ENCODE measurements at regions not wholly inside any gene's neighbourhood (a gene's known extent, or its start where the extent isn't known, plus 50 kb on each side); places are given as distances from the start of the nearest gene placed in this dataset.

DNA sequence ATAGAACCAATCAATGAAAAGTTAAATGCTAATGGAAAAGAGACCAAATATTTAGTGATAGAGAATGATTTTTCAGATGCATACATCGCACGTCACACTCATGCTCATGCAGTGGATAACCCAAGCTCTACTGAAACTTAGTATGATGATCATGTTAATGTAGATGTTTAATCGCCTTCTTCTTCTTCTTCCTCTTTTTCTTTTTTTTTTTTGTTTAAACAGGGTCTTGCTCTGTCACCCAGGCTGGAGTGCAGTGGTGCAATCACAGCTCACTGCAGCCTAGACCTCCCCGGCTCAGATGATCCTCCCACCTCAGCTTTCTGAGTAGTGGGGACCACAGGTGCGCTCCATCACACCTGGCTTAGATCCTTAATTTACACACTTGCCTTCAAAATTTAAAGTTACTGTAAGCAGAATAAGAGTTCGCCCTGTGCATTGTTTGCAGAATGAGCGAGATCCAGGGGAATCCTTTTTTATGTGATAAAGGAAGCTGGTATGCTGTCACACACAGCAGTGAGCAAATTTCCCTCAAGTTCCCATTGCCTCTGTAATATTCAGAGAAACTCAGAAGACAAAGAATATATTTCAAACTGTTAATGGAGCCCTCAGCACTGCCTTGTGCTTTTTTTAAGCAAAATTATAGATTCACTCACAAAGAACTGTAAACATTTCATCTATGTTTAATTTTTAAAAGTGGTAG, 194.2 kb upstream of the SGK1 start:
- in situ Hi-C loops (cut with MboI; ENCODE audit: low sequenced_read_pairs), result no loop called here

DNA sequence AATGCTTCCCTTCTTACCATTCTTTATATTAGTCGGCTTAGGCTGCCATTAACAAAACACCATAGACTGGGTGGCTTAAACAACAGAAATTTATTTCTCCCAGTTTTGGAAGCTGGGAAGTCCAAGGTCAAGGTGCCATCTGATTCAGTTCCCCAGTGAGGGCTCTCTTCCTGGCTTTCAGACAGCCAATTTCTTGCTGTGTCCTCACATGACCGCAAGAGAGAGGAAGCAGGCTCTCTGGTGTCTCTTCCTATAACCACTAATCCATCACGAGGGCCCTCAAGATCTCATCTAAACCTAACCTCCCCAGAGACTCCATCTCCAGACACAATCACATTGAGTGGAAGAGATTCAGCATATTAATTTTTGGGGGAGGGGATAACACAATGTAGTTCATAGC, 193.0 kb upstream of the SGK1 start:
- in situ Hi-C loops (cut with MboI; ENCODE audit: low sequenced_read_pairs), result no loop called here

DNA sequence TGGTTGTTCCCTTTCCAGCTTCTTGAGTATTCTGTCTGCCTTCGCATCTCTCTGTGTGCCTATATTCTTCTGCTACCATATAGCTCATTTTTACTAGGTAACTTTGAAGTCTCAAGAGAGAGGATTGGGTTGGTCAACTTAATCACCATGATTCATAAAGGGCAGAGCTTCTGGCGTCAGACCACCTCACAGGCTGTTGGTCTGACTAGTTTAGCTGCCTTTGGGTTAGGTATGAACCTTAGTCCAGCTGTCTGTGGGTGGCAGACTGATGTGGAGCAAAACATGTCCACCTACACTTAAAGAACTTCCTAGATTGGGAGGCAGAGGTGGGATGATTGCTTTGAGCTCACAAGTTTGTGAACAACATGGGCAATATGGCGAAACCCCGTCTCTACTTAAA, 192.2 kb upstream of the SGK1 start:
- in situ Hi-C loops (cut with MboI; ENCODE audit: low sequenced_read_pairs), result no loop called here

DNA sequence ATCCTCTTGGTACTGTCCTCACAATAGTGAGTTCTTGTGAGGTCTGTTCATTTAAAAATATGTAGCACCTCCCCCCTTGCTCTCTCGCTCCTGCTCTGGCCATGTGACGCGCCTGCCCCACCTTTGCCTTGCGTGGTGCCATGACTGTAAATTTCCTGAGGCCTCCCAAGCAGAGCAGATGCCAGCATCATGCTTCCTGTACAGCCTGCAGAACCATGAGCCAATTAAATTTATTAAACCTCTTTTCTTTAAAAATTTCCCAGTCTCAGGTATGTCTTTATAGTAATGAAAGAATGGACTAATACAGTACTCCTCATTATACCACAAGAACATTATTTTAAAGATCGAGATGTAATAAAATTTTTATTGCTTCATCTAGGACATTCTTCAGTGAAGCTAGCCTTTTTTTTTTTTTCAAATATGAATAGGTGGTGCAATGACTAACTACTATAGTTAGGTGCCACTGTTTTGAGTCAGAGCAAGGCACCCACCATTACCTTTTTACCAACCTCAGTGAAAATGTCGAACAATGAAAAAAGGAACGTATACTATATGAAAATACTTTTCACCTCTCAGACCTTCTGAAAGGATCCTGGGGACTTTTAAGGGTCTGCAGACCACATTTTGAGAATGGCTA, 191.1 kb upstream of the SGK1 start:
- in situ Hi-C loops (cut with MboI; ENCODE audit: low sequenced_read_pairs), result no loop called here

DNA sequence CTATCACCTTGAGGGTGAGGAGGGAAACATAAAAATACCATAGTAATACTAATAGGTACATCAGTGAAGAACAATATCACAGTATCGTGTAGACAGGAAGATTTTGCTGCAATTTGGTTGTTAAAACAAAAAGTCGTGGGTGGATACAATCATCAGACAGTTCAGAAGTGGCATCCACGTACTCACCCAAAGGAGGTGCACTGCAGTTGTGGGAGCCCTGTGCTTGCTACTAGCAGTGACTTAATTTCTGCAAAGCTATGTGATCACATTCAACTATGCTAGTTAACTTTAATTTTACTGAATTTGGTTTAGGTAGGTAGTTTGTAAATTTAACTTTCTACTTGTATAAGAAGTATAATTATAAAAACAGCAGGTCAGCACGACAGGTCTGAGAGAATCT, 188.2 kb upstream of the SGK1 start:
- in situ Hi-C loops (cut with MboI; ENCODE audit: low sequenced_read_pairs), result no loop called here

DNA sequence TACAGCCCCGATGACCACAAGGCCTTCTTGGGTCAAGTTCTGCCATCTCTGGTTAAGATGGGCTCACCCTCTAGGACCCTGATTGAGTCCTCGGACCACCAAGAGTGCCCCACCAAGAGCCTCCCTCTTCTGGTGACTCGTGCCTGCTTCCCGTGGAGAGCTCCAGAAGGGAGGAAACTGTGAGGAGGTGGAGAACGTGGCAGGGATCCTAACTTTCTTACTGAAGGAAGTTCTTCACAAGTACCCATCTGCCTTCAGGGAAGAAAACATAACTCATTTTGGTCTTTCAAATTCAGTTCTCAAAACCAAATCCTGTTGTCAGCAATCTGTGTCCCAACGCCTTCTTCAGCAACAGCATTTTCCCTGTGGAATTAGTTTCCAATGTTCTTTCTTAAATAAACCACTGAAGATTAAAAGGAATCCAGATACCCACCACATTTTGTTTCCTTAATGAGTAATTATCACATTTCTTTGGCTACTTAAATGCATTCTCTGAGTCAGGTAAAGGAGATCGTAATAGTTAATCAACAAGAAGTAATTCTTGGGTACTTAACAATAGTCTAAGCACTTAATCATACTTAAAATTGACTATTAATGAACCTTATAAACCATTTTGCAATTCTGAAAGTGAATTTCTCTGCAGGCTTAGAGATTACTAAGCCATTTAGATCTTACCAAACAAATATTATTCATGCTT, 185.8 kb upstream of the SGK1 start:
- in situ Hi-C loops (cut with MboI; ENCODE audit: low sequenced_read_pairs), result no loop called here

DNA sequence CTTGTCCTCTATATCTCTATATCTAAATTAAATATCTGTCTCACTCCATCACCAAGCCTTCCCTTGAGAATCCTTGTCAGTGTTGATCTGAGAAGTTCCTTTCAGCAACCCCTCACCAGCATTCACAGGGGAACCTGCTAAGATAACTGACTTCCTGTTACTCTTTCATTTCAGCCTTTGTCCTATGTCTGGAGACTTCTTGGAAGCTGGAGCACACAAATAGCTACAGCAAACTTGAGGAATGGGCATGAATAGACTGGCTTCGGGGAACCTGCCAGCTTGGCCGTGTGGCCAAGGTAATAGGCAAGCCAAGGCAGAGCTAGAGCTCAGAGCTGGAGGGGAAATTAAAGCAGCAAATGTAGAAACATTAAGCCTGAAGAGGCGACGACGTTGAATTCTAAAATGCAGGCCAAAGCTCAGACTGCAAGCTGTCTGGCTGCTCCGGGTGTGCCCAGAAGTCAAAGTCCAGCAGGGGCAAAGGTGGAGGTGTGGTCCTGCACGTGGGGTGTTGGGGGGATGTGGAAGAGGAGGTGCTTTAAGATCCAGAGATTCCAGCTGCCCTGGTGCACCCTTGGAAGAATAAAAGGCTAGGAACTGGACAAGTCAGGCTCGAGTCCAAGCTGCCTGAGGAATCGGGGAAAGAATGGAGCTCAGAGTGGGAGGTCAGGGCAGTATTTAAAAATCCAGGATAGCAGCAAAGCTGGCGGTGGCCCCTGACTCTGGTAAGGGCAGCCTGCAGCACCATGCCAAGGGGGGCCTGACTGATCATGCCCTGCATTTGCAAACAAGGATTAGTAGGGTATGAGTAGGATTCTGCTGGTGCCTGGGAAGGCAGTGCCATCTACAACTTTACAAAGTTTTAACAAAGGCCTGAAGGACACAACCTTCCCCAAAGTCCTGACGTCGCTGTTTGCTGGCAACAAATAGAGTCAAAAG, 185.0 kb upstream of the SGK1 start:
- in situ Hi-C loops (cut with MboI; ENCODE audit: low sequenced_read_pairs), result no loop called here

DNA sequence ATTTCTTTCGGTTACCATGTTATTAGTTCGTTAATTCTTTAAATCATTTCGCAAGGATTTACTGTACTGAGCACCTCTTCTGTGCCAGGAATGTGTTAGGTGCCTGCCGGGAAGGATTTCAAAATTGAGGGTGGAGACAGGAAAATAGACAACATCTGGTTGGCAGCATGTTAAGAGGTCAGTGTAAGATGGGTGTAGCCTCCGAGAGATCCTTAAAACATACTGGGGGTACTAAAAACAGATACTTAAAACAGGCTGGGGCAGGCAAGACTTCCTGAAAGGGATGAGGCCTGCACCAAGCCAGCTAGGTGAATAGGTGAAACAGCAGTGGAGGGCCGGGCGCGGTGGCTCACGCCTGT, 178.0 kb upstream of the SGK1 start:
- in situ Hi-C loops (cut with MboI; ENCODE audit: low sequenced_read_pairs), result no loop called here

DNA sequence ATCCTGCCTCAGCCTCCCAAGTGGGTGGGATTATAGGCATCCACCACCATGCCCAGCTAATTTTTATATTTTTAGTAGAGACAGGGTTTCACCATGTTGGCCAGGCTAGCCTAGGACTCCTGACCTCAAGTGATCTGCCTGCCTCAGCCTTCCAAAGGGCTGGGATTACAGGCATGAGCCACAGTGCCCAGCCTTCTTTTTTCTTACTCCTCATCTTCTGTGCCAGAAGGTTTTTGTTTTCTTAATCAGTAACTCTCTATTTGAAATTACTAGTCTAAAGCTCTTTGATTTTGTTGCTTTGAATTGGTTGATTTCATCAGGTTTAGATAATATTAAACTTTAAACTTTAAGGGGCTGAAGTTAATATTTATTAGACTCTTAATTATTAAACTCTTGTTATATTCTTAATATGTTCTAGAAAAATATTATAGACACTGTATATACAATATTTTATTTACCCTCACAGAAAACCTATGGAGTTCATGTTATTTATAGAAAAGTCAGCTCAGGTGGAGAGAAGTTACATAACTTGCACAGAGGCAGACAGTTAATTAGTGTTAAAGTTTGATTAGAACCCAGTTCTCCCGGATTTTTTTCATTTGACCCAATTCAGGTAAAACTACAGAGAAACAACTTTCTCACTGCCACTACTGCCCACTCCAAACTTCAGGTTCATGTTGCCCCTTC, 177.4 kb upstream of the SGK1 start:
- in situ Hi-C loops (cut with MboI; ENCODE audit: low sequenced_read_pairs), result no loop called here

DNA sequence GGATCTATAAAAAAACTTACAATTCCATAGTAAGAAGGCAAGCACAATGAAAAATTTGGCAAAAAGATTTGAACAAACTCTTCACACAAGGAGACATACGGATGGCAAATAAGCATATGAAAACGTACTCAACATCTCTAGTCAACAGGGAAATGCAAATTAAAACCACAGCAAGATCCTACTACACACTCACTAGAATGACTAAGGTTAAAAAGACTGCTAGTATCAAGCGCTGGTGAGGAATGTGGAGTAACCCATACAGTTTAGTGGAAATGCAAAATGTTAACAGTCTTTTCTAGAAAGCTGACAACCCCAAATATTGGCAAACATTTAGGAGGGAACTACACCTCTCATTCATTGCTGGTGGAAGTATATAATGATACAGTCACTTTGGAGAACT, 175.9 kb upstream of the SGK1 start:
- in situ Hi-C loops (cut with MboI; ENCODE audit: low sequenced_read_pairs), result no loop called here

DNA sequence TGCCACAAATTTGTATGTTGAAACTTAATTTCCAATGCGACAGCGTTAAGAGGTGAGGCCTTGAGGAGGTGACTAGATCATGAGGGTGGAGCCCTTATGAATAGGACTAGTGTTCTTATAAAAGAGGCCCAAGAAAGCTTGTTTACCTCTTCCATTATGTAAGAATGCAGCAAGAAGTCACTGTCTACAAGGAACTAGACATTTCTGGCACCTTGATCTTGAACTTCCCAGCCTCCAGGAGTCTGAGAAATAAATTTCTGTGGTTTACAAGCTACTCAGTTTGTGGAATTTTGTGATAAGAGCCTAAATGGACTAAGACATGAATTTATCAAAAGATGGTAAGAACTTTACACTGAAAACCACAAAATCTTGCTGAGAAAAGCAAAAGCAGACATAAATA, 173.6 kb upstream of the SGK1 start:
- in situ Hi-C loops (cut with MboI; ENCODE audit: low sequenced_read_pairs), result no loop called here

DNA sequence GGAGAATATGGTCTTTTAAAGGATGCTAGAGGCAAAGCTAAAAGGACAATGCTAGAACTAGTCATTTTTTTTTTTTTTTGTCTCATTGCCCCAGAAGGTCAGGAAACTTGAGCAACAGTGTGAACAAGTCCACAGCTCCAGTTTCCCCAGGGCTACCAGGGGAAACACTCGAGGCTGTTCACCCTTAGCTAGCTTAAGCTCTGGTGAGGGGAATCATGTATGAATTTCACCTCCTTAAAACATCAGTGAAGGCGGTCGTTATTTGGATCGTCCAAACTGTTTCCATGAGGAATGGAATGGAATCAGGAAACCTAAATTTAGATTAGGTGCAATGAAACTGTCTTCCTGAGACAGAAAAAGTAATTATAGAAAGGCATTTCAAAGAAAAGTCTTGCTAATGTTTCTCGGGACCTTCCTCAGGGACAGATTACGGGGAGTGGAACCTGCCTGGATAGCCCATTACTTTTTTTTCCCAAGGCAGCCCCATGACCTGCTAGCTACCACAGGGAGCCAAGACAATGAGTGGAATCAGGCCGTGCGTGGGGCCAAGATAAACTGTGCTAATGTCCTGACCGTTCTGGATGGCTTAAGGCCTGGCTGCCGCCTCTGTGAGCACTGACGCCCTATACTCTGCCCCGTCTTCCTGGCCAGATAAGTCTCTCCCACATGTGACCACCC, 164.8 kb upstream of the SGK1 start:
- in situ Hi-C loops (cut with MboI; ENCODE audit: low sequenced_read_pairs), result no loop called here

DNA sequence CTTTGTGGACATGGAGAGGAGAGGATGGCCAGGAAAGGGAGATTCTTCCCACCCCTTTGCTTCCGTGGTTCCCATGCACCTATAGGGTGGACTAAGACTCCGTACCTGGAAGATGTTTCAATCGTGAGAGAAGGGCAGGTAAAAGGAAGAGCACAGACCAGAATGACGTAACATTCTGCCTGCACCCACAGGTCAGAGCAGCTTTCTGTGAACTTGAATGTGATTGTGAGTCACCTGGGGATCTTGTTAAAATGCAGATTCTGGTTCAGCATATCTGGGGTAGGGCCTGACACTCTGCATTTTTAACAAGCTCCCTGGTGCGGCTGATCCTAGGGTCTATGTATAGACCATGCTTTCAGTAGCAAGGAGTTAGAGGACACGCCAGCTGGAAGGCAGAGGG, 164.1 kb upstream of the SGK1 start:
- in situ Hi-C loops (cut with MboI; ENCODE audit: low sequenced_read_pairs), result no loop called here

DNA sequence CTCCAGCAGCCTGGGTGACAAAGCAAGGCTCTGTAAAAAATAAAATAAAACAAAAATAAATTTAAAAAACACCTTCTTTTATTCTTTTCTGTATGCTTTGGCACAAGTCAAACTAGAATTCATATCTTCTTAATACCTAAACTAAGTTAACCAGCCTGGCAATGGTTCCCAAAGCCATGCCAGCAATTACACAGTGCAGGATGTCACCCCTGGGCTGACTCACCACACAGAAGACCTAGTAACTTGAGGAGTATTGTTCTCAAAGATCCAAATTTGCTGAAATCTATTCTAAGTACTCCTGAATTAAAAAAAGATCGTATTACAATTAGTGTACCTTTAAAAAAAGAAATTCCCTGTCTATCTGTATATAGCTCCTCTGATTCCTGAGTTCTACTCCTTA, 162.7 kb upstream of the SGK1 start:
- in situ Hi-C loops (cut with MboI; ENCODE audit: low sequenced_read_pairs), result no loop called here

DNA sequence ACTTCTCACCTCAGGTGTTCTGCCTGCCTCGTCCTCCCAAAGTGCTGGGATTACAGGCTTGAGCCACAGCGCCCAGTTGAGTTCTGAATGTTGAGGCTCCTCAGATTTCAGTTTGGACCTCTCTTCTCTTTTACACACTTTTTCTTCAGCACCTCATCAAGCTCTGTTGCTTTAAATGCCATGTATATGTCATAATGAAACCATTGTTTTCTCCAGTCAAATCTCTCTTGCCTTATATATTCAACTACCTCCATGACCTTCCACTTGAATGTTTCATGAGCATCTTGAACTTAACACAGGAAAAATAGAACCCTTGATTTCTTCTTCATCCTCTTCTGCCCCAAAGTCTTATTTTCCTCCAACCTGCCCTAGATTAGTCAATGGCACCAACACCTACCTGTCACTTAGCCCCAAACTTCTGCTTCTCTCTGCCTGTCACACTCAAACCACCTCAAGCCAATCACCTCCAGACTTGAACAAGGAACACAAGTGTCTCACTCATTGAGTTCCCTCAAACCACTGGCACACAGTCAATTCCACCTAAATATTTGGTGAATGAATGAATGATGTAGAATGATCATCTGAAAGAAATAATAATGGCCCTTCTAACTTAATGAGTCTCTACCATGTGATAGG, 161.0 kb upstream of the SGK1 start:
- in situ Hi-C loops (cut with MboI; ENCODE audit: low sequenced_read_pairs), result no loop called here

DNA sequence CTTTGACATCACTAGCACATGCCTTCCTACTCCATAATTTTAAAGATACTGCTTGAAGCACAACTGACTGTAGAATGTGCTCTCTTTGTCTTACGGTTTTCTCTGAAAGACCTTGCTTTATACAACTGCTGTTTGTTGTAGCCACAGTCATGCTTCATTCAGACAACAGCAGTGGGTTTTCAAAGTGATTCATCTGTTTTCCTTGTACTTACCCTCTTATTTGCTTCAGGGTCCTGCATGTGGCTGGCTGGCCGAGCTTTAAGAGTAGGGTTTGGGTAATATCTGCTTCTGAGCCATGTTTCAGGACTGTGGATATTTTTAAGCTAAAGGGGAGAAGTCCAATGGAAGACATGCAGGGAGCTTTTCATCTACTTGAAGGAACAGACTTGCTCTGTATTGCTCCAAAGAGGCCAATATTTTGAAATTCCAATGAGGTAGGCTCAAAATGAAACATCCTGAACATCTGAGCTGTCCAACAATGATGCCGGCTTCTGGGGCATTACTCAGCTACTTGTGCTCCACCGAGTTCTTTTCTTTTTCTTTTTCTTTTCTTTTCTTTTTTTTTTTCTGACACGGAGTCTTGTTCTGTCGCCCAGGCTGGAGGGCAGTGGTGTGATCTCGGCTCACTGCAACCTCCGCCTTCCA, 160.2 kb upstream of the SGK1 start:
- in situ Hi-C loops (cut with MboI; ENCODE audit: low sequenced_read_pairs), result no loop called here

DNA sequence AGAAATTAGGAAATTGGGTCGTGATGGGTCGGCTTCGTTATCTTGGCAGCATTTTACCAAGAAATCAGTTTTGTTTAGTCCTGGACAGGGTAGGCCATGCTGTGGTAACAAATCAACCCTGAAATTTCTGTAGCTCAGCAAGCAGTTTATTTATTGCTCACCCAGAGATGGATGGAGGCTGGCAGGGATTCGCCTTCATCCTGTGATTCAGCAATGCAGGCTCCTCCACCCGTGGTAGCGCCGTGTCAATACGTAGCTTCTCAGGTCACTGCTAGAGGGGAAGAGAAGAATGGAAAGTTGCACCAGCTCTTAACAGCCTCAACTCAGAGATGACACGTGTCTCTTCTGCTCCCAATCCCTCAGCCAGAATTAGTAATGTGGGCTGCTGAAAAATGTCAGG, 157.0 kb upstream of the SGK1 start:
- in situ Hi-C loops (cut with MboI; ENCODE audit: low sequenced_read_pairs), result no loop called here

DNA sequence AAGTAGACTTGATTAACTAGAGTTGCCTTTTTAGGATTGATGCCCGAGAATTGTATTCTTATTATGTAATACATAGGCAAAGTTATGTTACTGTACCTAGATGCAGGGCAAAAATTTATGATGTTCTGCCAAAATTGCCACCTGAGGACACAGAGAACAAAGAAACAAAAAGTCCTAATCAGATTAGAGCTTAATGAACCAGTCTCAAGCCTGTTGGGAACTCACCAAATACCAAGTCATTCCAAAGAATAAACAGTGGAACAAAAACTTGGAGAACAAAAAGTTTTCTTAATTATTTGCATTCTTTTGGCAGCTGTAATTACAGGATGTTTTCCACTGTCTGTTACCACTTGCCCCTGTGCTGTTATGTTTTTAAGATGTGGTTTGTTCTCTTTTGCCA, 154.7 kb upstream of the SGK1 start:
- in situ Hi-C loops (cut with MboI; ENCODE audit: low sequenced_read_pairs), result no loop called here

DNA sequence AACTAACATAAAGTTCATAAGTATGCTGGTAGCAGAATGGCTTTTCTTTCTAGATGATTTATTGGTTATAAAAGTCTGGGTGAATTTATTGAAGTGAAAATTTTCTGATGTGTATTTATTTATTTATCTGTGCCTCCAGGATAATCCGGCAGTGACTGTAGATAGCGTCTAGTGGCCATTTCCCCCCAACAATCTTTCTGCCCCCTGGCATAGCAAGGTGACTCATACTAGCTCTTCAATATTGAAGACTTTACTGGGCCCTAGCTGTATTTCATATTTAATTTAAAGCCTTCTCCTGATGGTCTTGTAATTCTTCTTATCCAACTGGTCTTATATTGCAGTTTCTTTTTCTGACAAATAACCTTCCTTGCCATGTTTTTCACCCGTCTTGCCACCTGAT, 154.1 kb upstream of the SGK1 start:
- in situ Hi-C loops (cut with MboI; ENCODE audit: low sequenced_read_pairs), result no loop called here

All from HL-60/S4 (cell line).